HEK293 (cell line): ENCODE measurements at regions not wholly inside any gene's neighbourhood (a gene's known extent, or its start where the extent isn't known, plus 50 kb on each side); places are given as distances from the start of the nearest gene placed in this dataset.

Source experiments
- CTCF ChIA-PET: fragments of 350-600 bp; formaldehyde crosslinking; extraction: SDS; loops from one replicate; lab custom pipeline; 2021; ENCODE audit warnings: antibody characterized with exemption; lab: Yijun Ruan, JAX
- POLR2A ChIA-PET: fragments of 300-600 bp; formaldehyde crosslinking; extraction: SDS; loops from one replicate; lab custom pipeline; 2020; ENCODE audit warnings: antibody characterized with exemption, inconsistent platforms; lab: Yijun Ruan, JAX
- H3K27ac ChIP-seq: fragments of 200-500 bp; sonication (Bioruptor generic); 2 replicates; pipeline ENCODE4 v1.5.1; 2014; ENCODE audit warnings: low read depth, low read length, control low read depth, inconsistent platforms; ENCODE audit errors: extremely low read depth
- H3K36me3 ChIP-seq, 2 experiments: fragments of 200-500 bp in 1 of 2; sonication (Bioruptor generic) in 1 of 2; 1 replicate in 1 of 2; 2 replicates in 1 of 2; pipeline ENCODE4 v1.5.1; 2014 to 2017; ENCODE audit warnings: inconsistent platforms in 2 of 2, low read length in 2 of 2; ENCODE audit not compliant: control insufficient read depth in 2 of 2, insufficient read depth in 1 of 2
- H3K4me1 ChIP-seq: fragments of 200-500 bp; sonication (Bioruptor generic); 2 replicates; pipeline ENCODE4 v1.5.1; 2014; ENCODE audit warnings: mild to moderate bottlenecking, low read length, inconsistent platforms; ENCODE audit not compliant: control insufficient read depth, insufficient read depth
- H3K4me3 ChIP-seq: 2 replicates; pipeline ENCODE4 v1.5.1; 2011; ENCODE audit warnings: low read depth, mild to moderate bottlenecking, control low read depth, low read length, moderate library complexity
- H3K9me3 ChIP-seq: fragments of 200-500 bp; sonication (Bioruptor generic); 2 replicates; pipeline ENCODE4 v1.5.1; 2014; ENCODE audit warnings: low read depth, low read length, inconsistent platforms; ENCODE audit not compliant: control insufficient read depth, insufficient read depth
- MEIS1 ChIP-seq: sonication (generic); formaldehyde crosslinking; IDR thresholded peaks from 2 replicates; pipeline ENCODE4 v1.8.1; 2022; ENCODE audit warnings: missing genetic modification reagents, mild to moderate bottlenecking, borderline replicate concordance
- REPIN1 ChIP-seq: fragments of 450-650 bp; formaldehyde crosslinking; IDR thresholded peaks from 2 replicates; pipeline ENCODE4 v1.5.1; 2017; ENCODE audit warnings: missing biosample characterization, missing genetic modification characterization, low read depth
- SP2 ChIP-seq: fragments of 450-650 bp; formaldehyde crosslinking; IDR thresholded peaks from 2 replicates; pipeline ENCODE4 v1.5.1; 2016; ENCODE audit warnings: missing biosample characterization, missing genetic modification characterization
- ZIC2 ChIP-seq: fragments of 450-650 bp; formaldehyde crosslinking; IDR thresholded peaks from 2 replicates; pipeline ENCODE4 v1.5.1; 2016; ENCODE audit warnings: missing biosample characterization, missing genetic modification characterization
- ZNF292 ChIP-seq: fragments of 450-650 bp; formaldehyde crosslinking; IDR thresholded peaks from 2 replicates; pipeline ENCODE4 v1.5.1; 2016; ENCODE audit warnings: low read depth, missing biosample characterization, missing genetic modification characterization, borderline replicate concordance
- ZNF311 ChIP-seq: fragments of 450-650 bp; formaldehyde crosslinking; IDR thresholded peaks from 2 replicates; pipeline ENCODE4 v1.5.1; 2017; ENCODE audit warnings: missing biosample characterization, missing genetic modification characterization, borderline replicate concordance
- ZNF560 ChIP-seq: fragments of 450-650 bp; formaldehyde crosslinking; IDR thresholded peaks from 2 replicates; pipeline ENCODE4 v1.5.1; 2017; ENCODE audit warnings: missing biosample characterization, missing genetic modification characterization, borderline replicate concordance
- ZNF624 ChIP-seq: fragments of 450-650 bp; formaldehyde crosslinking; IDR thresholded peaks from 2 replicates; pipeline ENCODE4 v1.5.1; 2017; ENCODE audit warnings: missing biosample characterization, missing genetic modification characterization
- ZNF658 ChIP-seq: fragments of 450-650 bp; formaldehyde crosslinking; IDR thresholded peaks from 2 replicates; pipeline ENCODE4; 2016; ENCODE audit warnings: missing biosample characterization, missing genetic modification characterization
- TF ChIP-seq, protein P1 (sequence below): fragments of 450-650 bp; formaldehyde crosslinking; IDR thresholded peaks from 2 replicates; pipeline ENCODE4 v1.5.1; 2016; ENCODE audit warnings: missing biosample characterization, missing genetic modification characterization
- TF ChIP-seq, protein P2 (sequence below): fragments of 450-650 bp; formaldehyde crosslinking; IDR thresholded peaks from 2 replicates; pipeline ENCODE4 v1.5.1; 2016; ENCODE audit warnings: missing biosample characterization, missing genetic modification characterization, low read depth
- TF ChIP-seq, protein P3 (sequence below): fragments of 450-650 bp; formaldehyde crosslinking; IDR thresholded peaks from 2 replicates; pipeline ENCODE4 v1.5.1; 2016; ENCODE audit warnings: missing biosample characterization, missing genetic modification characterization
- TF ChIP-seq, protein P4 (sequence below): fragments of 450-650 bp; IDR thresholded peaks from 2 replicates; pipeline ENCODE4 v1.5.1; 2018; ENCODE audit warnings: missing biosample characterization, missing genetic modification characterization
- TF ChIP-seq, protein P5 (sequence below): fragments of 450-650 bp; formaldehyde crosslinking; IDR thresholded peaks from 2 replicates; pipeline ENCODE4 v1.5.1; 2017; ENCODE audit warnings: missing biosample characterization, missing genetic modification characterization
- TF ChIP-seq, protein P6 (sequence below): fragments of 450-650 bp; formaldehyde crosslinking; IDR thresholded peaks from 2 replicates; pipeline ENCODE4 v1.5.1; 2016; ENCODE audit warnings: missing biosample characterization, missing genetic modification characterization

DNA sequence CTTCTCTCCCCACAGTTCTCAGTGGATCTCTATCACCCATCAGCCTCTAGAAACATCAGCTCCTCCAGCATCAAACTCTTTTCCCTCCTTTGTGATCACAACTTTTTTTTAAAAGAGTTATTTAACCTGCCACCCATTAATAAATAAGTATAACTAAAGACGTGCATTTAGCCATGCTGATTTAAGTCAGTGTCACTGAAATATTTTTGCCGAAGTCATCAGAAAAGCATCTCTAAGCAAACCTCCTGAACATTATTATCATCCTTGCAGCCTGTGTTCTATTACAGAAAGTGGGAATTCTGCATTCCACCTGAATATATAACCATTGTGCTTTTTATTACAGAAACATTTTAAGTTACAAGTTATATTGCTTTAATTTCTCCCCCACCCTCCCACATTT is 106.2 kb upstream of the ARHGAP28 start:
- no peak overlapping the region for H3K4me3 ChIP-seq
- H3K9me3 ChIP-seq: no peaks in the 10 kb centered on the region
- TF ChIP-seq, protein P1, sequence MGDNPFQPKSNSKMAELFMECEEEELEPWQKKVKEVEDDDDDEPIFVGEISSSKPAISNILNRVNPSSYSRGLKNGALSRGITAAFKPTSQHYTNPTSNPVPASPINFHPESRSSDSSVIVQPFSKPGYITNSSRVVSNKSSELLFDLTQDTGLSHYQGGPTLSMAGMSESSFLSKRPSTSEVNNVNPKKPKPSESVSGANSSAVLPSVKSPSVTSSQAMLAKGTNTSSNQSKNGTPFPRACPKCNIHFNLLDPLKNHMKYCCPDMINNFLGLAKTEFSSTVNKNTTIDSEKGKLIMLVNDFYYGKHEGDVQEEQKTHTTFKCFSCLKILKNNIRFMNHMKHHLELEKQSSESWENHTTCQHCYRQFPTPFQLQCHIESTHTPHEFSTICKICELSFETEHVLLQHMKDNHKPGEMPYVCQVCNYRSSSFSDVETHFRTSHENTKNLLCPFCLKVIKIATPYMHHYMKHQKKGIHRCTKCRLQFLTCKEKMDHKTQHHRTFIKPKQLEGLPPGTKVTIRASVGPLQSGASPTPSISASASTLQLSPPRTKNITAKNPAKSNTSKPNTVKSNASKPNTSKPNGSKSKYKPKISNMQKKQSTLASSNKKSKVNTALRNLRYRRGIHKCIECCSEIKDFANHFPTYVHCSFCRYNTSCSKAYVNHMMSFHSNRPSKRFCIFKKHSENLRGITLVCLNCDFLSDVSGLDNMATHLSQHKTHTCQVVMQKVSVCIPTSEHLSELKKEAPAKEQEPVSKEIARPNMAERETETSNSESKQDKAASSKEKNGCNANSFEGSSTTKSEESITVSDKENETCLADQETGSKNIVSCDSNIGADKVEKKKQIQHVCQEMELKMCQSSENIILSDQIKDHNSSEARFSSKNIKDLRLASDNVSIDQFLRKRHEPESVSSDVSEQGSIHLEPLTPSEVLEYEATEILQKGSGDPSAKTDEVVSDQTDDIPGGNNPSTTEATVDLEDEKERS (tag by site-specific recombination): no peak
- TF ChIP-seq MEIS1 (CRISPR knock-in tag) (no peak), ZNF311 (tag by site-specific recombination) (no peak), ZNF658 (no peak), ZNF624 (tag by site-specific recombination) (no peak), SP2 (no peak), ZIC2 (tag by site-specific recombination) (no peak), ZNF560 (tag by site-specific recombination) (no peak), ZNF292 (tag by site-specific recombination) (no peak), REPIN1 (tag by site-specific recombination) (no peak)
- TF ChIP-seq, protein P2, sequence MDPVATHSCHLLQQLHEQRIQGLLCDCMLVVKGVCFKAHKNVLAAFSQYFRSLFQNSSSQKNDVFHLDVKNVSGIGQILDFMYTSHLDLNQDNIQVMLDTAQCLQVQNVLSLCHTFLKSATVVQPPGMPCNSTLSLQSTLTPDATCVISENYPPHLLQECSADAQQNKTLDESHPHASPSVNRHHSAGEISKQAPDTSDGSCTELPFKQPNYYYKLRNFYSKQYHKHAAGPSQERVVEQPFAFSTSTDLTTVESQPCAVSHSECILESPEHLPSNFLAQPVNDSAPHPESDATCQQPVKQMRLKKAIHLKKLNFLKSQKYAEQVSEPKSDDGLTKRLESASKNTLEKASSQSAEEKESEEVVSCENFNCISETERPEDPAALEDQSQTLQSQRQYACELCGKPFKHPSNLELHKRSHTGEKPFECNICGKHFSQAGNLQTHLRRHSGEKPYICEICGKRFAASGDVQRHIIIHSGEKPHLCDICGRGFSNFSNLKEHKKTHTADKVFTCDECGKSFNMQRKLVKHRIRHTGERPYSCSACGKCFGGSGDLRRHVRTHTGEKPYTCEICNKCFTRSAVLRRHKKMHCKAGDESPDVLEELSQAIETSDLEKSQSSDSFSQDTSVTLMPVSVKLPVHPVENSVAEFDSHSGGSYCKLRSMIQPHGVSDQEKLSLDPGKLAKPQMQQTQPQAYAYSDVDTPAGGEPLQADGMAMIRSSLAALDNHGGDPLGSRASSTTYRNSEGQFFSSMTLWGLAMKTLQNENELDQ (tag by site-specific recombination): no peak
- TF ChIP-seq, protein P3, sequence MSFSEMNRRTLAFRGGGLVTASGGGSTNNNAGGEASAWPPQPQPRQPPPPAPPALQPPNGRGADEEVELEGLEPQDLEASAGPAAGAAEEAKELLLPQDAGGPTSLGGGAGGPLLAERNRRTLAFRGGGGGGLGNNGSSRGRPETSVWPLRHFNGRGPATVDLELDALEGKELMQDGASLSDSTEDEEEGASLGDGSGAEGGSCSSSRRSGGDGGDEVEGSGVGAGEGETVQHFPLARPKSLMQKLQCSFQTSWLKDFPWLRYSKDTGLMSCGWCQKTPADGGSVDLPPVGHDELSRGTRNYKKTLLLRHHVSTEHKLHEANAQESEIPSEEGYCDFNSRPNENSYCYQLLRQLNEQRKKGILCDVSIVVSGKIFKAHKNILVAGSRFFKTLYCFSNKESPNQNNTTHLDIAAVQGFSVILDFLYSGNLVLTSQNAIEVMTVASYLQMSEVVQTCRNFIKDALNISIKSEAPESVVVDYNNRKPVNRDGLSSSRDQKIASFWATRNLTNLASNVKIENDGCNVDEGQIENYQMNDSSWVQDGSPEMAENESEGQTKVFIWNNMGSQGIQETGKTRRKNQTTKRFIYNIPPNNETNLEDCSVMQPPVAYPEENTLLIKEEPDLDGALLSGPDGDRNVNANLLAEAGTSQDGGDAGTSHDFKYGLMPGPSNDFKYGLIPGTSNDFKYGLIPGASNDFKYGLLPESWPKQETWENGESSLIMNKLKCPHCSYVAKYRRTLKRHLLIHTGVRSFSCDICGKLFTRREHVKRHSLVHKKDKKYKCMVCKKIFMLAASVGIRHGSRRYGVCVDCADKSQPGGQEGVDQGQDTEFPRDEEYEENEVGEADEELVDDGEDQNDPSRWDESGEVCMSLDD (tag by site-specific recombination): no peak
- TF ChIP-seq, protein P4, sequence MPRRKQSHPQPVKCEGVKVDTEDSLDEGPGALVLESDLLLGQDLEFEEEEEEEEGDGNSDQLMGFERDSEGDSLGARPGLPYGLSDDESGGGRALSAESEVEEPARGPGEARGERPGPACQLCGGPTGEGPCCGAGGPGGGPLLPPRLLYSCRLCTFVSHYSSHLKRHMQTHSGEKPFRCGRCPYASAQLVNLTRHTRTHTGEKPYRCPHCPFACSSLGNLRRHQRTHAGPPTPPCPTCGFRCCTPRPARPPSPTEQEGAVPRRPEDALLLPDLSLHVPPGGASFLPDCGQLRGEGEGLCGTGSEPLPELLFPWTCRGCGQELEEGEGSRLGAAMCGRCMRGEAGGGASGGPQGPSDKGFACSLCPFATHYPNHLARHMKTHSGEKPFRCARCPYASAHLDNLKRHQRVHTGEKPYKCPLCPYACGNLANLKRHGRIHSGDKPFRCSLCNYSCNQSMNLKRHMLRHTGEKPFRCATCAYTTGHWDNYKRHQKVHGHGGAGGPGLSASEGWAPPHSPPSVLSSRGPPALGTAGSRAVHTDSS (tag by site-specific recombination): no peak
- TF ChIP-seq, protein P5, sequence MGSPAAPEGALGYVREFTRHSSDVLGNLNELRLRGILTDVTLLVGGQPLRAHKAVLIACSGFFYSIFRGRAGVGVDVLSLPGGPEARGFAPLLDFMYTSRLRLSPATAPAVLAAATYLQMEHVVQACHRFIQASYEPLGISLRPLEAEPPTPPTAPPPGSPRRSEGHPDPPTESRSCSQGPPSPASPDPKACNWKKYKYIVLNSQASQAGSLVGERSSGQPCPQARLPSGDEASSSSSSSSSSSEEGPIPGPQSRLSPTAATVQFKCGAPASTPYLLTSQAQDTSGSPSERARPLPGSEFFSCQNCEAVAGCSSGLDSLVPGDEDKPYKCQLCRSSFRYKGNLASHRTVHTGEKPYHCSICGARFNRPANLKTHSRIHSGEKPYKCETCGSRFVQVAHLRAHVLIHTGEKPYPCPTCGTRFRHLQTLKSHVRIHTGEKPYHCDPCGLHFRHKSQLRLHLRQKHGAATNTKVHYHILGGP (tag by site-specific recombination): no peak
- TF ChIP-seq, protein P6, sequence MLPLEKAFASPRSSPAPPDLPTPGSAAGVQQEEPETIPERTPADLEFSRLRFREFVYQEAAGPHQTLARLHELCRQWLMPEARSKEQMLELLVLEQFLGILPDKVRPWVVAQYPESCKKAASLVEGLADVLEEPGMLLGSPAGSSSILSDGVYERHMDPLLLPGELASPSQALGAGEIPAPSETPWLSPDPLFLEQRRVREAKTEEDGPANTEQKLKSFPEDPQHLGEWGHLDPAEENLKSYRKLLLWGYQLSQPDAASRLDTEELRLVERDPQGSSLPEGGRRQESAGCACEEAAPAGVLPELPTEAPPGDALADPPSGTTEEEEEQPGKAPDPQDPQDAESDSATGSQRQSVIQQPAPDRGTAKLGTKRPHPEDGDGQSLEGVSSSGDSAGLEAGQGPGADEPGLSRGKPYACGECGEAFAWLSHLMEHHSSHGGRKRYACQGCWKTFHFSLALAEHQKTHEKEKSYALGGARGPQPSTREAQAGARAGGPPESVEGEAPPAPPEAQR (tag by site-specific recombination): no peak
- no peak overlapping the region for H3K27ac ChIP-seq
- CTCF ChIA-PET: no interaction called here
- H3K36me3 ChIP-seq: no peaks in the 10 kb centered on the region
- POLR2A ChIA-PET: no interaction called here
- H3K4me1 ChIP-seq: 0 out of 2 replicates have a peak, but pooled peaks cover 6% of the 10 kb centered on the region
